ENCODE measurements at regions not wholly inside any gene's neighbourhood (a gene's known extent, or its start where the extent isn't known, plus 50 kb on each side); places are given as distances from the start of the nearest gene placed in this dataset.

- TF ChIP-seq, protein P1, sequence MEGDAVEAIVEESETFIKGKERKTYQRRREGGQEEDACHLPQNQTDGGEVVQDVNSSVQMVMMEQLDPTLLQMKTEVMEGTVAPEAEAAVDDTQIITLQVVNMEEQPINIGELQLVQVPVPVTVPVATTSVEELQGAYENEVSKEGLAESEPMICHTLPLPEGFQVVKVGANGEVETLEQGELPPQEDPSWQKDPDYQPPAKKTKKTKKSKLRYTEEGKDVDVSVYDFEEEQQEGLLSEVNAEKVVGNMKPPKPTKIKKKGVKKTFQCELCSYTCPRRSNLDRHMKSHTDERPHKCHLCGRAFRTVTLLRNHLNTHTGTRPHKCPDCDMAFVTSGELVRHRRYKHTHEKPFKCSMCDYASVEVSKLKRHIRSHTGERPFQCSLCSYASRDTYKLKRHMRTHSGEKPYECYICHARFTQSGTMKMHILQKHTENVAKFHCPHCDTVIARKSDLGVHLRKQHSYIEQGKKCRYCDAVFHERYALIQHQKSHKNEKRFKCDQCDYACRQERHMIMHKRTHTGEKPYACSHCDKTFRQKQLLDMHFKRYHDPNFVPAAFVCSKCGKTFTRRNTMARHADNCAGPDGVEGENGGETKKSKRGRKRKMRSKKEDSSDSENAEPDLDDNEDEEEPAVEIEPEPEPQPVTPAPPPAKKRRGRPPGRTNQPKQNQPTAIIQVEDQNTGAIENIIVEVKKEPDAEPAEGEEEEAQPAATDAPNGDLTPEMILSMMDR (IDR thresholded peaks at IDR 0.05; ENCODE audit: borderline replicate concordance, insufficient read depth, low read depth, low read length): no peak
- no peak overlapping the region for H3K4me3 ChIP-seq (ENCODE audit: low read depth, low read length)
Measured at GRCh38 chr11:19349340-19350025, 108.7 kb upstream of the E2F8 start.

- TF ChIP-seq, protein P1 (IDR thresholded peaks at IDR 0.05; ENCODE audit: borderline replicate concordance, insufficient read depth, low read depth, low read length): no peak
- H3K4me3 ChIP-seq (ENCODE audit: low read depth, low read length): no peak overlapping the region
Measured at GRCh38 chr11:19347911-19348310, 107.2 kb upstream of the E2F8 start.

GRCh38 chr11:19345848-19346681, 105.3 kb upstream of the E2F8 start:
- peak overlapping the region; percentile 46 for H3K4me3 ChIP-seq (ENCODE audit: low read depth, low read length)

DNA sequence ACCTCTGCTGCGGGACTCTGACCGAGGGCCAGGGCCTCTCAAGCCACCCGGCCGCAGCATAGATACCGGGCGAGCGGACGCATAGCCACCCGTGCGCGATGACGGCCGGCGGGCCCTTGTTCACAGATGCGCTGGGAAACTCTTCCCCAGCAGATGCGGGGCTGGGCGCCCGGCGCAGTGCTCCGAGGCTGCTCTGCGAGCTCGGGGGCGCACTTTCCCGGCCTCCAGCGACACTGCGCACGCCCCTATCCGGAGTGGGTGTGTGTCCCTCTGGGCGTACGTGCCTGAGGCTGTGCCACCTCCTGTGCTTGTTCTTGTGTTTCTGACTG, 104.7 kb upstream of the E2F8 start:
- H3K4me3 ChIP-seq (ENCODE audit: low read depth, low read length): peak overlapping the region; percentile 29
- TF ChIP-seq, protein P1 (IDR thresholded peaks at IDR 0.05; ENCODE audit: borderline replicate concordance, insufficient read depth, low read depth, low read length): 0 out of 2 replicates have a peak, but pooled peaks have one; percentile 9

More at GRCh38 chr11:19345848-19346681, 105.3 kb upstream of the E2F8 start:
- TF ChIP-seq, protein P1 (IDR thresholded peaks at IDR 0.05; ENCODE audit: borderline replicate concordance, insufficient read depth, low read depth, low read length): 0 out of 2 replicates have a peak, but pooled peaks have one; percentile 27

GRCh38 chr11:19344661-19345518, 104.1 kb upstream of the E2F8 start:
- TF ChIP-seq, protein P1 (IDR thresholded peaks at IDR 0.05; ENCODE audit: borderline replicate concordance, insufficient read depth, low read depth, low read length): no peak
- H3K4me3 ChIP-seq (ENCODE audit: low read depth, low read length): peak overlapping the region; percentile 29

- H3K4me3 ChIP-seq (ENCODE audit: low read depth, low read length): no peak overlapping the region
- TF ChIP-seq, protein P1 (IDR thresholded peaks at IDR 0.05; ENCODE audit: borderline replicate concordance, insufficient read depth, low read depth, low read length): no peak
Measured at GRCh38 chr11:19342036-19342435, 101.3 kb upstream of the E2F8 start.
